Suprapubic skin (tissue), 4 donors: ENCODE measurements at regions not wholly inside any gene's neighbourhood (a gene's known extent, or its start where the extent isn't known, plus 50 kb on each side); places are given as distances from the start of the nearest gene placed in this dataset.

ENCODE experiments used
- DNase-seq, 2 donors: peaks; one replicate each; pipeline ENCODE4 v3.0.0-alpha.2; 2019; ENCODE audit warnings: low spot score in 2 of 2
- H3K27ac ChIP-seq: fragments of 200-600 bp; sonication (generic); one replicate; pipeline ENCODE4 v1.5.1; 2019
- H3K27me3 ChIP-seq: fragments of 200-600 bp; sonication (generic); one replicate; pipeline ENCODE4 v1.5.1; 2019
- H3K36me3 ChIP-seq: fragments of 200-600 bp; sonication (generic); one replicate; pipeline ENCODE4 v1.5.1; 2019
- H3K4me1 ChIP-seq: fragments of 200-600 bp; sonication (generic); one replicate; pipeline ENCODE4 v1.5.1; 2019
- H3K4me3 ChIP-seq: fragments of 200-600 bp; sonication (generic); one replicate; pipeline ENCODE4 v1.5.1; 2019; ENCODE audit warnings: mild to moderate bottlenecking
- H3K9me3 ChIP-seq: fragments of 200-600 bp; sonication (generic); one replicate; pipeline ENCODE4 v1.5.1; 2019
- CTCF ChIP-seq, 2 donors: fragments of 200-600 bp in 1 of 2; fragments of 450-650 bp in 1 of 2; sonication (generic) in 1 of 2; IDR thresholded peaks; one replicate each; pipeline ENCODE4 v1.5.1; 2016 to 2019; ENCODE audit warnings: antibody characterized with exemption in 2 of 2, mild to moderate bottlenecking in 1 of 2, moderate library complexity in 1 of 2
- EP300 ChIP-seq: sonication (generic); formaldehyde crosslinking; IDR thresholded peaks from one replicate; pipeline ENCODE4 v1.6.1; 2017; ENCODE audit warnings: antibody characterized with exemption
- POLR2A ChIP-seq, 2 donors: fragments of 450-650 bp; IDR thresholded peaks; one replicate each; pipeline ENCODE4 v1.6.1; 2017; ENCODE audit warnings: antibody characterized with exemption in 2 of 2, mild to moderate bottlenecking in 2 of 2, moderate library complexity in 2 of 2
- POLR2AphosphoS5 ChIP-seq, 3 donors: sonication (generic); formaldehyde crosslinking; IDR thresholded peaks; one replicate each; pipeline ENCODE4 v1.6.1; 2017; ENCODE audit warnings: antibody characterized with exemption in 3 of 3
- WGBS: methylation state at CpG from one replicate; pipeline ENCODE4 v1.1.5; 2018; 5-methylcytosine and 5-hydroxymethylcytosine counted together

- DNase-seq: no peak
- Histone ChIP-seq H3K4me3 (no peak overlapping the region), H3K36me3 (no peaks in the 10 kb centered on the region), H3K9me3 (no peaks in the 10 kb centered on the region), H3K27me3 (no peaks in the 10 kb centered on the region), H3K4me1 (no peaks in the 10 kb centered on the region), H3K27ac (no peak overlapping the region)
- no peak for TF ChIP-seq POLR2AphosphoS5 (IDR thresholded peaks at IDR 0.05)
- TF ChIP-seq CTCF (IDR thresholded peaks at IDR 0.05): no peak
- TF ChIP-seq EP300: no peak
- TF ChIP-seq POLR2A (IDR thresholded peaks at IDR 0.05): no peak
- WGBS: 92% methylated on average over 1 of the region's 1 CpG
Measured at GRCh38 chr5:98638701-98639100, 134.8 kb upstream of the RGMB start.

GRCh38 chr5:98639274-98639673 is 134.2 kb upstream of the RGMB start:
- Histone ChIP-seq H3K27me3 (no peaks in the 10 kb centered on the region), H3K4me1 (no peaks in the 10 kb centered on the region), H3K27ac (no peak overlapping the region), H3K36me3 (no peaks in the 10 kb centered on the region), H3K9me3 (no peaks in the 10 kb centered on the region), H3K4me3 (no peak overlapping the region)
- WGBS: 54% methylated on average over 2 of the region's 2 CpGs
- DNase-seq: no peak
- TF ChIP-seq POLR2A (IDR thresholded peaks at IDR 0.05): no peak
- no peak for TF ChIP-seq CTCF (IDR thresholded peaks at IDR 0.05)
- no peak for TF ChIP-seq POLR2AphosphoS5 (IDR thresholded peaks at IDR 0.05)
- TF ChIP-seq EP300: no peak

GRCh38 chr5:98641671-98642070 is 131.8 kb upstream of the RGMB start:
- H3K9me3 ChIP-seq: no peaks in the 10 kb centered on the region
- H3K36me3 ChIP-seq: no peaks in the 10 kb centered on the region
- H3K27me3 ChIP-seq: no peaks in the 10 kb centered on the region
- 94% methylated on average over 1 of the region's 1 CpG for WGBS
- no peak for TF ChIP-seq EP300
- DNase-seq: no peak
- no peaks in the 10 kb centered on the region for H3K4me1 ChIP-seq
- H3K27ac ChIP-seq: no peak overlapping the region
- H3K4me3 ChIP-seq: no peak overlapping the region

GRCh38 chr5:98643569-98643968 is 129.9 kb upstream of the RGMB start:
- Histone ChIP-seq H3K36me3 (no peaks in the 10 kb centered on the region), H3K27me3 (no peaks in the 10 kb centered on the region), H3K4me3 (no peak overlapping the region), H3K4me1 (no peaks in the 10 kb centered on the region), H3K27ac (no peak overlapping the region), H3K9me3 (no peaks in the 10 kb centered on the region)
- 85% methylated on average over 1 of the region's 1 CpG for WGBS
- TF ChIP-seq CTCF (IDR thresholded peaks at IDR 0.05) (no peak), POLR2AphosphoS5 (IDR thresholded peaks at IDR 0.05) (no peak), EP300 (no peak), POLR2A (IDR thresholded peaks at IDR 0.05) (no peak)
- DNase-seq: no peak

- Histone ChIP-seq H3K27ac (no peak overlapping the region), H3K4me3 (no peak overlapping the region), H3K9me3 (no peaks in the 10 kb centered on the region), H3K36me3 (no peaks in the 10 kb centered on the region), H3K4me1 (no peaks in the 10 kb centered on the region), H3K27me3 (no peaks in the 10 kb centered on the region)
- WGBS: 58% methylated on average over 3 of the region's 3 CpGs
- DNase-seq: no peak
- TF ChIP-seq POLR2AphosphoS5 (IDR thresholded peaks at IDR 0.05) (no peak), CTCF (IDR thresholded peaks at IDR 0.05) (no peak), EP300 (no peak), POLR2A (IDR thresholded peaks at IDR 0.05) (no peak)
Measured at GRCh38 chr5:98651715-98652114, 121.7 kb upstream of the RGMB start.

GRCh38 chr5:98656125-98656795 is 117.2 kb upstream of the RGMB start:
- H3K9me3 ChIP-seq: no peaks in the 10 kb centered on the region
- DNase-seq: no peak
- WGBS: 80% methylated on average over 3 of the region's 3 CpGs
- H3K27me3 ChIP-seq: no peaks in the 10 kb centered on the region
- no peaks in the 10 kb centered on the region for H3K36me3 ChIP-seq
- no peak overlapping the region for H3K4me3 ChIP-seq
- H3K27ac ChIP-seq: no peak overlapping the region
- TF ChIP-seq POLR2A (IDR thresholded peaks at IDR 0.05): no peak
- no peak for TF ChIP-seq POLR2AphosphoS5 (IDR thresholded peaks at IDR 0.05)
- TF ChIP-seq CTCF (IDR thresholded peaks at IDR 0.05): no peak
- no peak for TF ChIP-seq EP300
- no peaks in the 10 kb centered on the region for H3K4me1 ChIP-seq
